ENCODE measurements at regions not wholly inside any gene's neighbourhood (a gene's known extent, or its start where the extent isn't known, plus 50 kb on each side); places are given as distances from the start of the nearest gene placed in this dataset.

GRCh38 chr15:61411902-61412510, 182.9 kb upstream of the RORA start:
- TF ChIP-seq CTCF (IDR thresholded peaks at IDR 0.05) (no peak), POLR2A (IDR thresholded peaks at IDR 0.05) (no peak)
